ENCODE measurements at regions not wholly inside any gene's neighbourhood (a gene's known extent, or its start where the extent isn't known, plus 50 kb on each side); places are given as distances from the start of the nearest gene placed in this dataset.

GRCh38 chr4:42816189-42816879 lies 76.2 kb upstream of the GRXCR1 start:
- no peak for DNase-seq
- Histone ChIP-seq H3K27me3 (peaks cover 0 to 36% of the 10 kb centered on the region in 2 donors), H3K4me1 (no peaks in the 10 kb centered on the region), H3K4me3 (no peak overlapping the region), H3K9me3 (no peaks in the 10 kb centered on the region), H3K27ac (no peak overlapping the region), H3K36me3 (no peaks in the 10 kb centered on the region)
- TF ChIP-seq, protein P1, sequence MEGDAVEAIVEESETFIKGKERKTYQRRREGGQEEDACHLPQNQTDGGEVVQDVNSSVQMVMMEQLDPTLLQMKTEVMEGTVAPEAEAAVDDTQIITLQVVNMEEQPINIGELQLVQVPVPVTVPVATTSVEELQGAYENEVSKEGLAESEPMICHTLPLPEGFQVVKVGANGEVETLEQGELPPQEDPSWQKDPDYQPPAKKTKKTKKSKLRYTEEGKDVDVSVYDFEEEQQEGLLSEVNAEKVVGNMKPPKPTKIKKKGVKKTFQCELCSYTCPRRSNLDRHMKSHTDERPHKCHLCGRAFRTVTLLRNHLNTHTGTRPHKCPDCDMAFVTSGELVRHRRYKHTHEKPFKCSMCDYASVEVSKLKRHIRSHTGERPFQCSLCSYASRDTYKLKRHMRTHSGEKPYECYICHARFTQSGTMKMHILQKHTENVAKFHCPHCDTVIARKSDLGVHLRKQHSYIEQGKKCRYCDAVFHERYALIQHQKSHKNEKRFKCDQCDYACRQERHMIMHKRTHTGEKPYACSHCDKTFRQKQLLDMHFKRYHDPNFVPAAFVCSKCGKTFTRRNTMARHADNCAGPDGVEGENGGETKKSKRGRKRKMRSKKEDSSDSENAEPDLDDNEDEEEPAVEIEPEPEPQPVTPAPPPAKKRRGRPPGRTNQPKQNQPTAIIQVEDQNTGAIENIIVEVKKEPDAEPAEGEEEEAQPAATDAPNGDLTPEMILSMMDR (IDR thresholded peaks at IDR 0.05): no peak
- TF ChIP-seq POLR2A (IDR thresholded peaks at IDR 0.05): no peak
- WGBS (ENCODE audit: insufficient coverage, low coverage, low lambda C conversion rate, missing lambda C conversion rate): 49% methylated on average over 9 of the region's 9 CpGs
- intact Hi-C loops (cut with DNase I): no loop called here
- no peak for ATAC-seq

DNA sequence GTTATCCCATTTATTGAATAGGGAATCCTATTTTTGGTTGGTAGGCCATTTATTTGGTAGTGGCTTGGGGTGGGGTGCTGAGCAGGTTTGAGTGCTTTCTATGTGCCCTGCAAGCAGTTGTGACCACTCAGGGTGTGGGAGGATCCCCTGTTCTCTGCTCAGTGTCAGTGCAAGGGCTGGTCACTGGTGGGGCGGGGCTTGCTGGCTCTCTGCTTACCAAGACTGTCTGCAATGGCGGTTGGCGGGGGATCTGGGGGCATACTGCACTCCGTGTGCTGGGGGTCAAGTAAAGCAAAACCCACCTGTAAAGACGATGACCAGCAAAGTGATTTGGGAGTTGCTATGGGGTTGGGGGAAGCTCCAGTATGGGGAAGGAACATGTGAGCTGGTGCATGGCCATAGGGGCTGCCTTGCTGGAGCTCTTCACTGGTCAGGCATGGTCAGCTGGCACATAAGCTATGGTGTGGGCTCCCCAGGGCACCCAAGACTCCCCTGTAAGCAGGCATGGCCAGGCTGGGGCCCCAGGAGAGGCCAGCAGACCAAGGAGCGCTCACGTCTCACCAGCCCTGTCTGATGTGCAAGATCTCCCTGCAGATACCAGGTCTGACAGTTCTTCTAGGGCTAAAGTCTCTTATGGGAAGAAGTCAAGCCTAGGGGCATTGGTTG lies 83.0 kb upstream of the GRXCR1 start:
- no peak for DNase-seq

GRCh38 chr4:42806303-42806835 lies 86.1 kb upstream of the GRXCR1 start:
- 49% methylated on average over 3 of the region's 3 CpGs for WGBS (ENCODE audit: insufficient coverage, low coverage, low lambda C conversion rate, missing lambda C conversion rate)

More for the DNA sequence above, 83.0 kb upstream of the GRXCR1 start:
- TF ChIP-seq, protein P1 (IDR thresholded peaks at IDR 0.05): no peak
- TF ChIP-seq POLR2A (IDR thresholded peaks at IDR 0.05): no peak
- Histone ChIP-seq H3K4me3 (no peak overlapping the region), H3K27me3 (peaks cover 0 to 10% of the 10 kb centered on the region in 2 donors), H3K9me3 (no peaks in the 10 kb centered on the region), H3K36me3 (no peaks in the 10 kb centered on the region), H3K4me1 (no peaks in the 10 kb centered on the region), H3K27ac (no peak overlapping the region)
- intact Hi-C loops (cut with DNase I): no loop called here
- ATAC-seq: no peak
- 55% methylated on average over 3 of the region's 7 CpGs for WGBS (ENCODE audit: insufficient coverage, low coverage, low lambda C conversion rate, missing lambda C conversion rate)

GRCh38 chr4:42789041-42789567 lies 103.4 kb upstream of the GRXCR1 start:
- WGBS (ENCODE audit: insufficient coverage, low coverage, low lambda C conversion rate, missing lambda C conversion rate): 36% methylated on average over 1 of the region's 1 CpG

More at GRCh38 chr4:42806303-42806835, 86.1 kb upstream of the GRXCR1 start:
- TF ChIP-seq, protein P1 (IDR thresholded peaks at IDR 0.05): no peak
- TF ChIP-seq POLR2A (IDR thresholded peaks at IDR 0.05): no peak
- no peaks in the 10 kb centered on the region for H3K36me3 ChIP-seq
- H3K27me3 ChIP-seq: peaks cover 0 to 14% of the 10 kb centered on the region in 2 donors
- no peak overlapping the region for H3K27ac ChIP-seq
- no peak overlapping the region for H3K4me3 ChIP-seq
- DNase-seq: no peak
- no peaks in the 10 kb centered on the region for H3K4me1 ChIP-seq
- no peak for ATAC-seq
- intact Hi-C loops (cut with DNase I): no loop called here
- H3K9me3 ChIP-seq: peaks cover 0 to 6% (median 0%) of the 10 kb centered on the region in 4 donors

More at GRCh38 chr4:42789041-42789567, 103.4 kb upstream of the GRXCR1 start:
- H3K4me3 ChIP-seq: no peak overlapping the region
- H3K27ac ChIP-seq: no peak overlapping the region
- DNase-seq (no peak), ATAC-seq (no peak)
- H3K36me3 ChIP-seq: no peaks in the 10 kb centered on the region
- no peaks in the 10 kb centered on the region for H3K9me3 ChIP-seq
- TF ChIP-seq, protein P1 (IDR thresholded peaks at IDR 0.05): no peak
- no peak for TF ChIP-seq POLR2A (IDR thresholded peaks at IDR 0.05)
- no peaks in the 10 kb centered on the region for H3K4me1 ChIP-seq
- H3K27me3 ChIP-seq: no peaks in the 10 kb centered on the region
- intact Hi-C loops (cut with DNase I): no loop called here
